ENCODE measurements at regions not wholly inside any gene's neighbourhood (a gene's known extent, or its start where the extent isn't known, plus 50 kb on each side); places are given as distances from the start of the nearest gene placed in this dataset.

- H3K4me1 ChIP-seq (replicated peaks; ENCODE audit: insufficient read depth): peaks cover 20% of the 10 kb centered on the region
- no peak overlapping the region for H3K4me3 ChIP-seq
- TF ChIP-seq CTCF (conservative IDR thresholded peaks at IDR 0.05): no peak
- TF ChIP-seq EZH2 (IDR thresholded peaks at IDR 0.05; ENCODE audit: low read depth): no peak
- BruUV-seq (replicated peaks): no TSS peak
- intact Hi-C loops (cut with micrococcal nuclease; ENCODE audit: unreplicated experiment): no loop called here
- H2AFZ ChIP-seq: no peak overlapping the region
- CTCF ChIA-PET: no interaction called here
- POLR2A ChIA-PET (ENCODE audit: unreplicated experiment): no interaction called here
- H3K79me2 ChIP-seq (ENCODE audit: low read depth): no peaks in the 10 kb centered on the region
- H3K4me2 ChIP-seq: no peak overlapping the region
- H3F3A ChIP-seq (ENCODE audit: insufficient read depth, low read depth): 0 out of 2 replicates have a peak, but pooled peaks cover 8% of the 10 kb centered on the region
- no peaks in the 10 kb centered on the region for H3K27me3 ChIP-seq (ENCODE audit: insufficient read depth, low read depth)
- no peaks in the 10 kb centered on the region for H3K36me3 ChIP-seq (ENCODE audit: low read depth)
- H3K9me3 ChIP-seq (ENCODE audit: insufficient read depth, low read depth): no peaks in the 10 kb centered on the region
- H4K20me1 ChIP-seq (ENCODE audit: insufficient read depth): no peaks in the 10 kb centered on the region
- no peak for DNase-seq
- no peak overlapping the region for H3K27ac ChIP-seq
- no peaks in the 10 kb centered on the region for H3K9me2 ChIP-seq (ENCODE audit: insufficient read depth)
These were observed 159.4 kb upstream of the GGTLC1 start for GRCh38 chr20:24147961-24148360.

GRCh38 chr20:24147479-24147878 is 158.9 kb upstream of the GGTLC1 start:
- no peak overlapping the region for H3K4me3 ChIP-seq
- H3K79me2 ChIP-seq (ENCODE audit: low read depth): no peaks in the 10 kb centered on the region
- ChIA-PET CTCF (no interaction called here), POLR2A (ENCODE audit: unreplicated experiment) (no interaction called here)
- H3K36me3 ChIP-seq (ENCODE audit: low read depth): no peaks in the 10 kb centered on the region
- no peaks in the 10 kb centered on the region for H3K9me2 ChIP-seq (ENCODE audit: insufficient read depth)
- H3K27me3 ChIP-seq (ENCODE audit: insufficient read depth, low read depth): no peaks in the 10 kb centered on the region
- H3K9me3 ChIP-seq (ENCODE audit: insufficient read depth, low read depth): no peaks in the 10 kb centered on the region
- H2AFZ ChIP-seq: no peak overlapping the region
- peaks cover 20% of the 10 kb centered on the region for H3K4me1 ChIP-seq (replicated peaks; ENCODE audit: insufficient read depth)
- no TSS peak for BruUV-seq (replicated peaks)
- no peaks in the 10 kb centered on the region for H4K20me1 ChIP-seq (ENCODE audit: insufficient read depth)
- intact Hi-C loops (cut with micrococcal nuclease; ENCODE audit: unreplicated experiment): no loop called here
- no peak for TF ChIP-seq EZH2 (IDR thresholded peaks at IDR 0.05; ENCODE audit: low read depth)
- TF ChIP-seq CTCF (conservative IDR thresholded peaks at IDR 0.05): no peak
- H3F3A ChIP-seq (ENCODE audit: insufficient read depth, low read depth): 0 out of 2 replicates have a peak, but pooled peaks cover 8% of the 10 kb centered on the region
- H3K27ac ChIP-seq: 0 out of 2 replicates have a peak overlapping the region, but pooled peaks have one; percentile 69
- no peak for DNase-seq
- H3K4me2 ChIP-seq: no peak overlapping the region

GRCh38 chr20:24146231-24146634 is 157.7 kb upstream of the GGTLC1 start:
- peaks cover 20% of the 10 kb centered on the region for H3K4me1 ChIP-seq (replicated peaks; ENCODE audit: insufficient read depth)
- DNase-seq: peak in 1 of 2 experiments; percentile 52
- H3K4me2 ChIP-seq: no peak overlapping the region
- no peak for TF ChIP-seq EZH2 (IDR thresholded peaks at IDR 0.05; ENCODE audit: low read depth)
- no peaks in the 10 kb centered on the region for H3K36me3 ChIP-seq (ENCODE audit: low read depth)
- no peaks in the 10 kb centered on the region for H4K20me1 ChIP-seq (ENCODE audit: insufficient read depth)
- no peak overlapping the region for H3K4me3 ChIP-seq
- intact Hi-C loops (cut with micrococcal nuclease; ENCODE audit: unreplicated experiment): no loop called here
- no peaks in the 10 kb centered on the region for H3K9me2 ChIP-seq (ENCODE audit: insufficient read depth)
- H3K79me2 ChIP-seq (ENCODE audit: low read depth): no peaks in the 10 kb centered on the region
- CTCF ChIA-PET: no interaction called here
- BruUV-seq (replicated peaks): no TSS peak
- no peaks in the 10 kb centered on the region for H3K27me3 ChIP-seq (ENCODE audit: insufficient read depth, low read depth)
- 0 out of 2 replicates have a peak, but pooled peaks cover 8% of the 10 kb centered on the region for H3F3A ChIP-seq (ENCODE audit: insufficient read depth, low read depth)
- POLR2A ChIA-PET (ENCODE audit: unreplicated experiment): interaction anchor here (0.6 to 0.7 kb wide), 2 partner anchors 15 to 124 kb away, joined by 5 to 6 read pairs; no protein-coding TSS in a partner anchor
- no peaks in the 10 kb centered on the region for H3K9me3 ChIP-seq (ENCODE audit: insufficient read depth, low read depth)
- no peak overlapping the region for H2AFZ ChIP-seq
- H3K27ac ChIP-seq: peak overlapping the region; percentile 69

- Histone ChIP-seq H2AFZ (no peak overlapping the region), H3K27ac (no peak overlapping the region), H3F3A (ENCODE audit: insufficient read depth, low read depth) (0 out of 2 replicates have a peak, but pooled peaks cover 8% of the 10 kb centered on the region), H3K9me3 (ENCODE audit: insufficient read depth, low read depth) (peaks cover 4% of the 10 kb centered on the region; the same call in 1 of the 2 replicates), H3K36me3 (ENCODE audit: low read depth) (no peaks in the 10 kb centered on the region), H3K79me2 (ENCODE audit: low read depth) (no peaks in the 10 kb centered on the region), H3K9me2 (ENCODE audit: insufficient read depth) (no peaks in the 10 kb centered on the region), H3K4me3 (no peak overlapping the region), H3K4me2 (no peak overlapping the region), H3K4me1 (replicated peaks; ENCODE audit: insufficient read depth) (peaks cover 17% of the 10 kb centered on the region), H3K27me3 (ENCODE audit: insufficient read depth, low read depth) (no peaks in the 10 kb centered on the region), H4K20me1 (ENCODE audit: insufficient read depth) (no peaks in the 10 kb centered on the region)
- TF ChIP-seq EZH2 (IDR thresholded peaks at IDR 0.05; ENCODE audit: low read depth): no peak
- no peak for TF ChIP-seq CTCF (conservative IDR thresholded peaks at IDR 0.05)
- intact Hi-C loops (cut with micrococcal nuclease; ENCODE audit: unreplicated experiment): no loop called here
- DNase-seq: no peak
- ChIA-PET CTCF (no interaction called here), POLR2A (ENCODE audit: unreplicated experiment) (no interaction called here)
- BruUV-seq (replicated peaks): no TSS peak
These were observed 155.8 kb upstream of the GGTLC1 start for GRCh38 chr20:24144371-24144770.
